HG02642 (cell line): ENCODE measurements at regions not wholly inside any gene's neighbourhood (a gene's known extent, or its start where the extent isn't known, plus 50 kb on each side); places are given as distances from the start of the nearest gene placed in this dataset.

ENCODE experiments used
- ATAC-seq: cut with Tn5 transposase; IDR thresholded peaks from one replicate; pipeline ENCODE4 v1.9.1; 2021; ENCODE audit warnings: mild to moderate bottlenecking; ENCODE audit not compliant: unreplicated experiment, poor library complexity

- no peak for ATAC-seq
Measured at GRCh38 chr12:65619018-65619417, 205.3 kb upstream of the HMGA2 start.

GRCh38 chr12:65620046-65620445, 204.2 kb upstream of the HMGA2 start:
- ATAC-seq = no peak

GRCh38 chr12:65622056-65622455, 202.2 kb upstream of the HMGA2 start:
- no peak for ATAC-seq

- ATAC-seq = no peak
Measured at GRCh38 chr12:65623507-65623906, 200.8 kb upstream of the HMGA2 start.

- no peak for ATAC-seq
Measured at GRCh38 chr12:65624554-65625086, 199.7 kb upstream of the HMGA2 start.

- ATAC-seq = no peak
Measured at GRCh38 chr12:65628061-65628460, 196.2 kb upstream of the HMGA2 start.

GRCh38 chr12:65630555-65630954, 193.7 kb upstream of the HMGA2 start:
- no peak for ATAC-seq

- no peak for ATAC-seq
Measured at GRCh38 chr12:65631621-65632111, 192.6 kb upstream of the HMGA2 start.

- ATAC-seq = no peak
Measured at GRCh38 chr12:65632131-65632855, 192.0 kb upstream of the HMGA2 start.

- ATAC-seq = no peak
Measured at GRCh38 chr12:65634061-65634460, 190.2 kb upstream of the HMGA2 start.

- no peak for ATAC-seq
Measured at GRCh38 chr12:65634626-65635331, 189.5 kb upstream of the HMGA2 start.

GRCh38 chr12:65636436-65636835, 187.8 kb upstream of the HMGA2 start:
- ATAC-seq = no peak

GRCh38 chr12:65637150-65637549, 187.1 kb upstream of the HMGA2 start:
- no peak for ATAC-seq

GRCh38 chr12:65637774-65638173, 186.5 kb upstream of the HMGA2 start:
- no peak for ATAC-seq

GRCh38 chr12:65638324-65638723, 186.0 kb upstream of the HMGA2 start:
- no peak for ATAC-seq

GRCh38 chr12:65640489-65640901, 183.8 kb upstream of the HMGA2 start:
- ATAC-seq = no peak

GRCh38 chr12:65642061-65642661, 182.1 kb upstream of the HMGA2 start:
- no peak for ATAC-seq

- ATAC-seq = no peak
Measured at GRCh38 chr12:65643171-65643570, 181.1 kb upstream of the HMGA2 start.

- no peak for ATAC-seq
Measured at GRCh38 chr12:65643595-65644386, 180.5 kb upstream of the HMGA2 start.

- ATAC-seq = no peak
Measured at GRCh38 chr12:65646127-65646643, 178.1 kb upstream of the HMGA2 start.
